ENCODE measurements at regions not wholly inside any gene's neighbourhood (a gene's known extent, or its start where the extent isn't known, plus 50 kb on each side); places are given as distances from the start of the nearest gene placed in this dataset.

- Histone ChIP-seq H3K9ac (ENCODE audit: control insufficient read depth, insufficient read depth, low read length) (no peak overlapping the region), H3K4me1 (ENCODE audit: control insufficient read depth, insufficient read depth, low read length) (no peaks in the 10 kb centered on the region), H3K79me2 (ENCODE audit: control insufficient read depth, insufficient read depth, low read length) (no peaks in the 10 kb centered on the region), H3K4me2 (ENCODE audit: control insufficient read depth, insufficient read depth) (no peak overlapping the region), H3K9me3 (replicated peaks; ENCODE audit: control insufficient read depth, insufficient read depth, low read length) (no peaks in the 10 kb centered on the region; the same call in 2 of the 3 replicates), H3K27me3 (replicated peaks in 1 of 2; ENCODE audit: control insufficient read depth in 2 of 2, insufficient read depth in 2 of 2, low read length in 1 of 2) (no peaks in the 10 kb centered on the region; a peak in 2 of 4 replicates), H3K27ac (ENCODE audit: control insufficient read depth, insufficient read depth) (no peak overlapping the region), H3K36me3 (ENCODE audit: control insufficient read depth in 2 of 2, insufficient read depth in 2 of 2, low read length in 1 of 2) (no peaks in the 10 kb centered on the region), H4K20me1 (ENCODE audit: control insufficient read depth, insufficient read depth) (no peaks in the 10 kb centered on the region), H2AFZ (ENCODE audit: control insufficient read depth, low read depth, low read length) (no peak overlapping the region), H3K4me3 (no peak overlapping the region)
- ChIA-PET CTCF (interaction anchor here (0.5 to 1.9 kb wide), 4 partner anchors 10 to 1971 kb away, joined by 3 to 10 read pairs (median 4); no protein-coding TSS in a partner anchor), POLR2A (no interaction called here), SMC1A (ENCODE audit: uncharacterized antibody, unreplicated experiment) (no interaction called here), RAD21 (ENCODE audit: unreplicated experiment) (no interaction called here)
- intact Hi-C loops (cut with micrococcal nuclease; ENCODE audit: unreplicated experiment) (no loop called here), in situ Hi-C loops (cut with MboI) (no loop called here)
- DNase-seq (ENCODE audit: low read depth, low spot score) (no peak), ATAC-seq (no peak), FAIRE-seq (no peak)
- BruUV-seq (replicated peaks) = no TSS peak
- WGBS (ENCODE audit: insufficient coverage, insufficient replicate concordance, low lambda C conversion rate, missing lambda C conversion rate) = 30% methylated on average over 5 of the region's 5 CpGs
- TF ChIP-seq MLLT1 (IDR thresholded peaks at IDR 0.05) (no peak), MTA2 (IDR thresholded peaks at IDR 0.05; ENCODE audit: low read depth) (no peak), ASH2L (IDR thresholded peaks at IDR 0.05; ENCODE audit: borderline replicate concordance, low read depth) (no peak), ZNF274 (IDR thresholded peaks at IDR 0.05; ENCODE audit: insufficient read depth, insufficient read length) (no peak), BACH1 (IDR thresholded peaks at IDR 0.05; ENCODE audit: borderline replicate concordance) (no peak), E4F1 (IDR thresholded peaks at IDR 0.05; ENCODE audit: borderline replicate concordance, partially characterized antibody) (no peak), IRF4 (IDR thresholded peaks at IDR 0.05; ENCODE audit: low read depth, low read length) (no peak), RAD51 (IDR thresholded peaks at IDR 0.05) (no peak), CBX5 (IDR thresholded peaks at IDR 0.05; ENCODE audit: low read depth) (no peak), BMI1 (IDR thresholded peaks at IDR 0.05; ENCODE audit: borderline replicate concordance) (no peak), TARDBP (IDR thresholded peaks at IDR 0.05; ENCODE audit: borderline replicate concordance) (no peak), ZBTB40 (IDR thresholded peaks at IDR 0.05; ENCODE audit: borderline replicate concordance) (no peak), KDM1A (IDR thresholded peaks at IDR 0.05; ENCODE audit: borderline replicate concordance) (no peak), RELB (IDR thresholded peaks at IDR 0.05; ENCODE audit: low read depth) (no peak), ZBED1 (IDR thresholded peaks at IDR 0.05; ENCODE audit: borderline replicate concordance) (no peak)
Measured at GRCh38 chr10:28427376-28427775, 105.5 kb upstream of the WAC start.

Measured in GM12878 (cell line).